ENCODE measurements at regions not wholly inside any gene's neighbourhood (a gene's known extent, or its start where the extent isn't known, plus 50 kb on each side); places are given as distances from the start of the nearest gene placed in this dataset.

DNA sequence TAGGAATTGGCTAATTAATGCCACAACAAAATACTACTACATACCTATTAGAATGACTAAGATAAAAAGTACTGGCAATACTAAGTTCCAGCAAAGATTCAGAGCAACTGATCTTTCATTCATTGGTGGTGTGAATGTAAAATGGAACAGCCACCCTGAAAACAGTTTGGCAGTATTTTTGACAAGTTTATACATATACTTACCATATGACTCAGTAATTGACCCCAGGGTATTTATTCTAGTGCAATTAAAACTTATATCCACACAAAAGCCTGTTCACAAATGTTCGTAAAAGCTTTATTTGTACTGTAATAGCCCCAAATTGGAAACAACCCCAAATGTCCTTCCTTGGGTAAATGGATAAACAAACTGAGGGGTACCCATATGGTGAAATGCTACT lies 270.8 kb upstream of the ACTBL2 start:
- TF ChIP-seq CTCF (IDR thresholded peaks at IDR 0.05) (no peak), EZH2 (IDR thresholded peaks at IDR 0.05; ENCODE audit: borderline replicate concordance, insufficient read depth, low read depth, low read length, poor library complexity, severe bottlenecking) (no peak)
